Fibroblast of lung (primary cell): ENCODE measurements at regions not wholly inside any gene's neighbourhood (a gene's known extent, or its start where the extent isn't known, plus 50 kb on each side); places are given as distances from the start of the nearest gene placed in this dataset.

Experiments used
- DNase-seq, 2 donors: peaks; one replicate each; pipeline versions ENCODE4 v3.0.0 to v3.0.0-alpha.2; 2010; ENCODE audit warnings: low read depth in 2 of 2
- H2AFZ ChIP-seq: 2 replicates; pipeline ENCODE4 v1.5.1; 2012; ENCODE audit warnings: low read length, control low read depth, inconsistent platforms
- H3K27ac ChIP-seq: 2 replicates; pipeline ENCODE4 v1.5.1; 2011; ENCODE audit warnings: low read length, control low read depth; ENCODE audit not compliant: insufficient read depth
- H3K27me3 ChIP-seq: 2 replicates; pipeline ENCODE4 v1.5.1; 2011; ENCODE audit warnings: mild to moderate bottlenecking, low read length; ENCODE audit not compliant: control insufficient read depth, insufficient read depth
- H3K36me3 ChIP-seq: 2 replicates; pipeline ENCODE4 v1.5.1; 2011; ENCODE audit warnings: low read length; ENCODE audit not compliant: control insufficient read depth, insufficient read depth
- H3K4me1 ChIP-seq: 2 replicates; pipeline ENCODE4 v1.5.1; 2011; ENCODE audit warnings: low read length; ENCODE audit not compliant: control insufficient read depth, insufficient read depth; ENCODE audit errors: extremely low read depth
- H3K4me2 ChIP-seq: 2 replicates; pipeline ENCODE4 v1.5.1; 2011; ENCODE audit warnings: low read length, control low read depth; ENCODE audit not compliant: insufficient read depth; ENCODE audit errors: extremely low read depth
- H3K4me3 ChIP-seq, 4 experiments: fragments of 200-600 bp in 1 of 4; sonication (generic) in 1 of 4; replicated peaks in 1 of 4; 2 replicates each; pipeline ENCODE4 v1.5.1; 2011 to 2016; ENCODE audit warnings: low read length in 4 of 4, low read depth in 3 of 4, mild to moderate bottlenecking in 3 of 4, control low read depth in 2 of 4, inconsistent platforms in 1 of 4, mixed read lengths in 1 of 4; ENCODE audit not compliant: insufficient read depth in 1 of 4; ENCODE audit errors: control extremely low read depth in 1 of 4
- H3K79me2 ChIP-seq: 2 replicates; pipeline ENCODE4 v1.5.1; 2012; ENCODE audit warnings: mild to moderate bottlenecking, low read length, inconsistent platforms; ENCODE audit not compliant: control insufficient read depth, insufficient read depth
- H3K9ac ChIP-seq: 2 replicates; pipeline ENCODE4 v1.5.1; 2011; ENCODE audit warnings: mild to moderate bottlenecking, low read length, control low read depth; ENCODE audit not compliant: insufficient read depth
- H3K9me3 ChIP-seq: 2 replicates; pipeline ENCODE4 v1.5.1; 2012; ENCODE audit warnings: low read depth, low read length; ENCODE audit not compliant: control insufficient read depth, insufficient read depth
- H4K20me1 ChIP-seq: 2 replicates; pipeline ENCODE4 v1.5.1; 2011; ENCODE audit warnings: low read length; ENCODE audit not compliant: control insufficient read depth, insufficient read depth; ENCODE audit errors: extremely low read depth
- EZH2 ChIP-seq: IDR thresholded peaks from 2 replicates; pipeline ENCODE4 v1.5.1; 2012; ENCODE audit warnings: low read length, control low read depth, mild to moderate bottlenecking; ENCODE audit errors: missing control alignments
- TF ChIP-seq, protein P1 (sequence below), 2 donors: IDR thresholded peaks in 1 of 2; conservative IDR thresholded peaks in 1 of 2; 1 replicate in 1 of 2; 2 replicates in 1 of 2; pipeline ENCODE4 v1.5.1; 2011 to 2012; ENCODE audit warnings: low read length in 2 of 2, control low read depth in 1 of 2, inconsistent platforms in 1 of 2, low read depth in 1 of 2, mild to moderate bottlenecking in 1 of 2

DNA sequence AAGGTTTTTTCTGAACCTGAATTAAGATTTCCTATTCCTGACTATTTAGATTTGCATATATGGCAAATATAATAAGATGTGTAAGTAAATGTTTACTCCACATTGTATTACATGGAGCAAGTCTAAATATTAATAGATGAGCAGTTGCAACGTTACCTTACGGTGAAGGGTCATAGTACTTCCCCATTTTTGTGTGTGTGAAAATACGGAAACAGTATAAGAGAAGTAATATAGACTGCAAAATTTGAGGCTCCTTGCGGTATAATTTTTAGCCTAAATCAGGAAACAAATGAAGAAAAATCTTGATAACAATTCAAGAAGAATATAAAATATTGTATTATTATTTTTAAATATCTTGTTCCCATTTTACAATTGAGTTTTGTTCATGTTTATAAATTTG, 434.2 kb downstream of the GRB14 start:
- Histone ChIP-seq H3K27me3 (no peaks in the 10 kb centered on the region), H3K27ac (no peak overlapping the region), H3K79me2 (no peaks in the 10 kb centered on the region), H3K4me1 (no peaks in the 10 kb centered on the region), H3K4me2 (no peak overlapping the region), H4K20me1 (no peaks in the 10 kb centered on the region), H3K9ac (no peak overlapping the region), H3K9me3 (no peaks in the 10 kb centered on the region), H2AFZ (no peak overlapping the region), H3K4me3 (no peak overlapping the region), H3K36me3 (no peaks in the 10 kb centered on the region)
- no peak for DNase-seq
- no peak for TF ChIP-seq EZH2
- TF ChIP-seq, protein P1, sequence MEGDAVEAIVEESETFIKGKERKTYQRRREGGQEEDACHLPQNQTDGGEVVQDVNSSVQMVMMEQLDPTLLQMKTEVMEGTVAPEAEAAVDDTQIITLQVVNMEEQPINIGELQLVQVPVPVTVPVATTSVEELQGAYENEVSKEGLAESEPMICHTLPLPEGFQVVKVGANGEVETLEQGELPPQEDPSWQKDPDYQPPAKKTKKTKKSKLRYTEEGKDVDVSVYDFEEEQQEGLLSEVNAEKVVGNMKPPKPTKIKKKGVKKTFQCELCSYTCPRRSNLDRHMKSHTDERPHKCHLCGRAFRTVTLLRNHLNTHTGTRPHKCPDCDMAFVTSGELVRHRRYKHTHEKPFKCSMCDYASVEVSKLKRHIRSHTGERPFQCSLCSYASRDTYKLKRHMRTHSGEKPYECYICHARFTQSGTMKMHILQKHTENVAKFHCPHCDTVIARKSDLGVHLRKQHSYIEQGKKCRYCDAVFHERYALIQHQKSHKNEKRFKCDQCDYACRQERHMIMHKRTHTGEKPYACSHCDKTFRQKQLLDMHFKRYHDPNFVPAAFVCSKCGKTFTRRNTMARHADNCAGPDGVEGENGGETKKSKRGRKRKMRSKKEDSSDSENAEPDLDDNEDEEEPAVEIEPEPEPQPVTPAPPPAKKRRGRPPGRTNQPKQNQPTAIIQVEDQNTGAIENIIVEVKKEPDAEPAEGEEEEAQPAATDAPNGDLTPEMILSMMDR (conservative IDR thresholded peaks at IDR 0.05 in 1 of 2, IDR thresholded peaks at IDR 0.05 in 1 of 2; ENCODE audit: low read depth in 1 of 2, low read length in 2 of 2): no peak

DNA sequence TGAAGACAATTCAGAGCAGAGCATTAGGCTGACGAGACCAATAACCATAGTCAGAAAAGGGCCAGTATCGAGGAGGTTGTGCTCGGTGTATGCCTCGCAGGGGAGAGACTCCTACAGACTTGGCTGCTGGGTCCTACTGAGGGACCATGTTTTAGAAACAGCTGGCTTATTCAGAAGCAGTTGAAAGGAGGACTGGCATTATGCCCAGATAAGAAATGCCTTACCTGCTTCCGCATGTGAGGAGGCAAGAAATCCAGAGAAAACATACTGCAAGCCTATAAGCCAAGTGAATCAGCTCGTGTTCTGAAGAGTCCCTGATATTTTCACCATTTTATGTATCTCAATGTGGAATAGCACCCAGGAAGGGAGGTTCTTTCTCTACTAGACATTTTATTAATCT, 434.7 kb downstream of the GRB14 start:
- no peaks in the 10 kb centered on the region for H3K36me3 ChIP-seq
- no peaks in the 10 kb centered on the region for H3K79me2 ChIP-seq
- no peaks in the 10 kb centered on the region for H3K27me3 ChIP-seq
- DNase-seq: peak in 1 of 2 donors; percentile 6
- H3K9ac ChIP-seq: no peak overlapping the region
- no peak overlapping the region for H3K4me2 ChIP-seq
- TF ChIP-seq, protein P1 (conservative IDR thresholded peaks at IDR 0.05 in 1 of 2, IDR thresholded peaks at IDR 0.05 in 1 of 2; ENCODE audit: low read depth in 1 of 2, low read length in 2 of 2): no peak
- TF ChIP-seq EZH2: no peak
- no peak overlapping the region for H3K4me3 ChIP-seq
- no peak overlapping the region for H3K27ac ChIP-seq
- no peaks in the 10 kb centered on the region for H3K4me1 ChIP-seq
- no peaks in the 10 kb centered on the region for H4K20me1 ChIP-seq
- H3K9me3 ChIP-seq: no peaks in the 10 kb centered on the region
- H2AFZ ChIP-seq: no peak overlapping the region

DNA sequence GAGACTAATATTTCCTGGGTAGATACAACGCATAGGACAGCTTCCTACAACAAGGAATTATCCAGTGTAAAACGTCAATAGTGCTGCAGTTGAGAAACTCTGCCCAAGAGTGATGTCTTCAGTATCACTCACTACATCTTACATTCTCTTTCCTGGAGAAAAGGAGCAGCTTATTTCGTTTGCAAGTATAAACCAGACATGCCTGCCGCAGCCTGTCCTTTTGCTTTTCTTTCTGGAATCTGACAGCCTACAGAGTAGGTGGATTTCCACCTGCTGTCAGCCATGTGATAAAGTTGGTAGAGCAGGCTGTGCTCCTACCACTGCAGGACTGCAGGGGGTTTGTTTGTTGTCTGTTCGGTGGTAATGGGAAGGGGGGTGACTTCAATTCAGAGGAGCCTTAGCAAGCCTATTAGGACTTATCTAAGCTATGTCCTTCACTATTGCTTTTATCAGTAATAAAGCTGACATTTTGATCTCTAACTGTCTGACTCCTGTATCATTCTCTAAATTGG, 439.1 kb downstream of the GRB14 start:
- H3K27me3 ChIP-seq: no peaks in the 10 kb centered on the region
- no peak overlapping the region for H2AFZ ChIP-seq
- TF ChIP-seq, protein P1 (conservative IDR thresholded peaks at IDR 0.05 in 1 of 2, IDR thresholded peaks at IDR 0.05 in 1 of 2; ENCODE audit: low read depth in 1 of 2, low read length in 2 of 2): no peak
- no peak for TF ChIP-seq EZH2
- DNase-seq: no peak
- H3K36me3 ChIP-seq: no peaks in the 10 kb centered on the region
- no peak overlapping the region for H3K9ac ChIP-seq
- no peak overlapping the region for H3K4me2 ChIP-seq
- no peak overlapping the region for H3K27ac ChIP-seq
- H3K4me3 ChIP-seq: no peak overlapping the region
- H3K79me2 ChIP-seq: no peaks in the 10 kb centered on the region
- H4K20me1 ChIP-seq: no peaks in the 10 kb centered on the region
- no peaks in the 10 kb centered on the region for H3K9me3 ChIP-seq
- H3K4me1 ChIP-seq: peaks cover 2% of the 10 kb centered on the region
